Sigmoid colon (tissue), 6 donors: ENCODE measurements at regions not wholly inside any gene's neighbourhood (a gene's known extent, or its start where the extent isn't known, plus 50 kb on each side); places are given as distances from the start of the nearest gene placed in this dataset.

Experiments
- DNase-seq: peaks from one replicate; pipeline ENCODE4 v3.0.0-alpha.2; 2019
- H3K27ac ChIP-seq, 4 donors: fragments of 200-600 bp; sonication (generic); one replicate each; pipeline ENCODE4 v1.5.1; 2016 to 2019; ENCODE audit warnings: mild to moderate bottlenecking in 1 of 4
- H3K27me3 ChIP-seq, 3 donors: fragments of 200-600 bp; sonication (generic); one replicate each; pipeline ENCODE4 v1.5.1; 2019; ENCODE audit warnings: mild to moderate bottlenecking in 1 of 3
- H3K36me3 ChIP-seq, 4 donors: fragments of 200-600 bp; sonication (generic); one replicate each; pipeline ENCODE4 v1.5.1; 2016 to 2019
- H3K4me1 ChIP-seq, 4 donors: fragments of 200-600 bp; sonication (generic); one replicate each; pipeline ENCODE4 v1.5.1; 2017 to 2019
- H3K4me3 ChIP-seq, 4 donors: fragments of 200-600 bp; sonication (generic); one replicate each; pipeline ENCODE4 v1.5.1; 2017 to 2019; ENCODE audit warnings: mild to moderate bottlenecking in 2 of 4, moderate library complexity in 1 of 4
- H3K9me3 ChIP-seq, 4 donors: fragments of 200-600 bp in 3 of 4; sonication (generic) in 3 of 4; one replicate each; pipeline versions ENCODE4 v1.5.1 to v1.6.1; 2013 to 2019
- CTCF ChIP-seq, 4 experiments: fragments of 450-650 bp in 3 of 4; fragments of 200-600 bp in 1 of 4; IDR thresholded peaks; one replicate each; pipeline ENCODE4 v1.5.1; 2016 to 2019; ENCODE audit warnings: antibody characterized with exemption in 4 of 4, mild to moderate bottlenecking in 3 of 4, moderate library complexity in 2 of 4
- EP300 ChIP-seq, 4 donors: sonication (generic); formaldehyde crosslinking; IDR thresholded peaks; one replicate each; pipeline ENCODE4 v1.6.1; 2017; ENCODE audit warnings: antibody characterized with exemption in 4 of 4
- POLR2A ChIP-seq, 2 donors: fragments of 450-650 bp; IDR thresholded peaks; one replicate each; pipeline ENCODE4 v1.6.1; 2016; ENCODE audit warnings: antibody characterized with exemption in 2 of 2, mild to moderate bottlenecking in 2 of 2, moderate library complexity in 2 of 2
- POLR2AphosphoS5 ChIP-seq, 4 donors: sonication (generic); formaldehyde crosslinking; IDR thresholded peaks; one replicate each; pipeline ENCODE4 v1.6.1; 2017; ENCODE audit warnings: antibody characterized with exemption in 4 of 4
- WGBS, 2 donors: extraction: QIAGEN DNeasy Blood & Tissue Kit; methylation state at CpG; one replicate each; pipeline ENCODE4 v1.1.7; 2013; 5-methylcytosine and 5-hydroxymethylcytosine counted together
- intact Hi-C: fragments of 100-400 bp; cut with DNase I; formaldehyde crosslinking; loops from one replicate; pipeline ENCODE4 v1.15.1; 2023
- donor health status: healthy with polysubstance abuse.
- donor health status: healthy.

DNA sequence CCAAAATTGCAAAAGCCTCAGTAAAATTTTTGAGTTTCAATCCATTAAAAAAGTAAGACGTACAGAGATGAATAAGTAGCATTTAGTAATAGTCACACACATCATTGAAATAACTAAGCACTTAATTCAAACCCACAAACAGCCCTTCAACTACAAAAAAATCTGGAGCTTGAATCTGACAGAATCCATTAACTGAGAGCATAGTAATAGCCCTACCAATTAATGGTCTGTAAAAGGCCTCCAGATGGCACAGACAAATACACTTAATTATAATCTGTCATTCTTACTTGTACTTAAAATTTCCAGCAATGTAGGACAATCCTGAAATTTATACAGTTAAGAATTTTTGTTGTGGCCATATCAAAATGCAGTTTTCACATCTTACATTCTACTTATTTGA lies 246.9 kb downstream of the VGLL3 start:
- 0 to 73% methylated on average over 1 of the region's 1 CpG for WGBS, 2 donors
- Histone ChIP-seq H3K27ac (no peak overlapping the region), H3K9me3 (no peaks in the 10 kb centered on the region), H3K4me1 (no peaks in the 10 kb centered on the region), H3K4me3 (no peak overlapping the region), H3K27me3 (no peaks in the 10 kb centered on the region), H3K36me3 (no peaks in the 10 kb centered on the region)
- intact Hi-C loops = no loop called here
- no peak for DNase-seq
- TF ChIP-seq POLR2AphosphoS5 (IDR thresholded peaks at IDR 0.05) (no peak), CTCF (IDR thresholded peaks at IDR 0.05) (no peak), EP300 (IDR thresholded peaks at IDR 0.05) (no peak), POLR2A (IDR thresholded peaks at IDR 0.05) (no peak)

GRCh38 chr3:86743233-86743632 lies 247.7 kb downstream of the VGLL3 start:
- Histone ChIP-seq H3K27me3 (no peaks in the 10 kb centered on the region), H3K27ac (no peak overlapping the region), H3K4me3 (no peak overlapping the region), H3K4me1 (no peaks in the 10 kb centered on the region), H3K36me3 (no peaks in the 10 kb centered on the region), H3K9me3 (no peaks in the 10 kb centered on the region)
- WGBS, 2 donors = 53 to 76% methylated on average over 1 of the region's 1 CpG
- intact Hi-C loops = no loop called here
- TF ChIP-seq CTCF (IDR thresholded peaks at IDR 0.05) (no peak), EP300 (IDR thresholded peaks at IDR 0.05) (no peak), POLR2AphosphoS5 (IDR thresholded peaks at IDR 0.05) (no peak), POLR2A (IDR thresholded peaks at IDR 0.05) (no peak)
- DNase-seq = no peak

DNA sequence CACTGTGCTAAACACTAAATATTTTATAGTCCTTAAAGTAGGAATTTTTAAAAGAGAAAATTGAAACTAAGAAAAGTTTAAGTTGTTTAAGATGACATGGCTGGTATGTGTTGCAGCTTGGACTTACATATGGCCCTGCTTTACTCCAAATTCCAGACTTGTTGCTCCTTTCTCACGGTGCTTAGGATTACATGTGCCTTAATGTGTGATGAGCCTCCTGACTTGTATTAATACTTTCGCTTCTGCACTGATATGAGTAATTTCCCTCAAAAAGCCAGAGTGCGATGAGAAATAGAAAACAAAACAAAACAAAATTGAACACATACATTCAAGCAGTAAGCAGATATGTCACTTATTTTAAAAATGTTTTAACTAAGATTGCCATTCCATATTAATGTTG lies 250.2 kb downstream of the VGLL3 start:
- H3K4me3 ChIP-seq = no peak overlapping the region

DNA sequence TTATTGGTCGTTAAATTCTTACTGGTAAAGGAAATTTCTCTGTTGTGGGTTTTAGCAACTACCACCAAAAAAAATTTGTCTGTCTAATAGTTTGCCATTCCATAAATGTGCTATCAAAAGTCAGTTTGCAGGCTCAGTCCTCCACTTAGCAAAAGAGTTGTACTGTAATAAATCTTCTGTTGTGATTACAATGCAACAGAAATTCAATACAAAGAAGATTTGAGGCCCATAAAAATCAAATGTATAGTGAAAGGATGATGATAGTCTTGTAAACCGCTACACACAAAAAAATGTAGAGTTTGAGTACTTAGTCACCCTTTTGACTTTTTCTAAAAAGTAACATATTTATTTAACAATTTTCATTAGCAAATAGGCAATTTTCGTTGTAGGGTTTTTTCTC lies 251.7 kb downstream of the VGLL3 start:
- H3K9me3 ChIP-seq = no peaks in the 10 kb centered on the region
- no peaks in the 10 kb centered on the region for H3K27me3 ChIP-seq
- WGBS, 2 donors = 49 to 72% methylated on average over 3 of the region's 3 CpGs
- no peak overlapping the region for H3K27ac ChIP-seq
- no peak for DNase-seq
- intact Hi-C loops = no loop called here
- no peaks in the 10 kb centered on the region for H3K4me1 ChIP-seq
- TF ChIP-seq EP300 (IDR thresholded peaks at IDR 0.05) (no peak), POLR2AphosphoS5 (IDR thresholded peaks at IDR 0.05) (no peak), CTCF (IDR thresholded peaks at IDR 0.05) (no peak), POLR2A (IDR thresholded peaks at IDR 0.05) (no peak)
- no peak overlapping the region for H3K4me3 ChIP-seq
- H3K36me3 ChIP-seq = no peaks in the 10 kb centered on the region

More for the DNA sequence above, 250.2 kb downstream of the VGLL3 start:
- H3K36me3 ChIP-seq = no peaks in the 10 kb centered on the region
- WGBS, 2 donors = 91 to 94% methylated on average over 3 of the region's 3 CpGs
- DNase-seq = no peak
- no peak for TF ChIP-seq POLR2A (IDR thresholded peaks at IDR 0.05)
- no peak for TF ChIP-seq CTCF (IDR thresholded peaks at IDR 0.05)
- TF ChIP-seq EP300 (IDR thresholded peaks at IDR 0.05) = no peak
- no peak for TF ChIP-seq POLR2AphosphoS5 (IDR thresholded peaks at IDR 0.05)
- H3K27me3 ChIP-seq = no peaks in the 10 kb centered on the region
- H3K4me1 ChIP-seq = no peaks in the 10 kb centered on the region
- intact Hi-C loops = no loop called here
- H3K27ac ChIP-seq = no peak overlapping the region
- no peaks in the 10 kb centered on the region for H3K9me3 ChIP-seq

- no peak overlapping the region for H3K27ac ChIP-seq
- no peak overlapping the region for H3K4me3 ChIP-seq
- no peaks in the 10 kb centered on the region for H3K27me3 ChIP-seq
- no peak for TF ChIP-seq EP300 (IDR thresholded peaks at IDR 0.05)
- TF ChIP-seq CTCF (IDR thresholded peaks at IDR 0.05) = no peak
- TF ChIP-seq POLR2AphosphoS5 (IDR thresholded peaks at IDR 0.05) = no peak
- TF ChIP-seq POLR2A (IDR thresholded peaks at IDR 0.05) = no peak
- no peaks in the 10 kb centered on the region for H3K4me1 ChIP-seq
- 40 to 77% methylated on average over 1 of the region's 1 CpG for WGBS, 2 donors
- no peak for DNase-seq
- no peaks in the 10 kb centered on the region for H3K36me3 ChIP-seq
- intact Hi-C loops = no loop called here
- no peaks in the 10 kb centered on the region for H3K9me3 ChIP-seq
Measured at GRCh38 chr3:86738684-86739083, 252.3 kb downstream of the VGLL3 start.
